ENCODE measurements at regions not wholly inside any gene's neighbourhood (a gene's known extent, or its start where the extent isn't known, plus 50 kb on each side); places are given as distances from the start of the nearest gene placed in this dataset.

DNA sequence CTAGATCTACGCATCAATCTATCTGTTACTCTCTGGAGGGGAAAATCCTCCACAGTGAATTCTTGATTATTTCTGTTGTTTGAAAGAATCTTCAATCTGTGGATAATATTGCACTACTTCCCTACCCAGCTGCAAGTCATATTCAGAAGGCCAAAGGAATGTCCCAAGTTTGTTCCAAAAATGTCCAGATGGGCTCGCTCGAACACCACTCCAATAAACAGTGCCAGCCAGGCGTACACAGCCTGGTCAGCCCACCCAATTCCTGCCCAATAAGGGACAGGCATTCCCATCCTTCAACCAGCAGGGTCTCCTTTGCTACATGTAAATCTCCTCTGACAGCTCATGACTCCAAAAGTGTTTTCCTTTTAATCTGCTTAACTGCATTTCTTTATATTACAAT lies 80.7 kb upstream of the GPM6B start:
- Histone ChIP-seq H3K4me3 (ENCODE audit: low read depth, low read length, poor library complexity, severe bottlenecking) (no peak overlapping the region), H3K4me1 (ENCODE audit: insufficient read depth, low read length, poor library complexity, severe bottlenecking) (no peaks in the 10 kb centered on the region), H3K27me3 (replicated peaks; ENCODE audit: insufficient read depth, low read depth, low read length, poor library complexity) (no peaks in the 10 kb centered on the region), H3K9me3 (ENCODE audit: low read depth, low read length, poor library complexity, severe bottlenecking) (no peaks in the 10 kb centered on the region), H3K27ac (ENCODE audit: low read depth, low read length, poor library complexity, severe bottlenecking) (no peak overlapping the region), H3K36me3 (ENCODE audit: insufficient read depth, low read length, poor library complexity, severe bottlenecking) (no peaks in the 10 kb centered on the region)
- DNase-seq (ENCODE audit: low spot score): no peak
- ChIA-PET CTCF (interaction anchor here (0.6 kb wide), 1 partner anchor 148 kb away, joined by 3 read pairs; no protein-coding TSS in a partner anchor), POLR2A (ENCODE audit: low non-redundant PET) (no interaction called here)
- TF ChIP-seq, protein P1, sequence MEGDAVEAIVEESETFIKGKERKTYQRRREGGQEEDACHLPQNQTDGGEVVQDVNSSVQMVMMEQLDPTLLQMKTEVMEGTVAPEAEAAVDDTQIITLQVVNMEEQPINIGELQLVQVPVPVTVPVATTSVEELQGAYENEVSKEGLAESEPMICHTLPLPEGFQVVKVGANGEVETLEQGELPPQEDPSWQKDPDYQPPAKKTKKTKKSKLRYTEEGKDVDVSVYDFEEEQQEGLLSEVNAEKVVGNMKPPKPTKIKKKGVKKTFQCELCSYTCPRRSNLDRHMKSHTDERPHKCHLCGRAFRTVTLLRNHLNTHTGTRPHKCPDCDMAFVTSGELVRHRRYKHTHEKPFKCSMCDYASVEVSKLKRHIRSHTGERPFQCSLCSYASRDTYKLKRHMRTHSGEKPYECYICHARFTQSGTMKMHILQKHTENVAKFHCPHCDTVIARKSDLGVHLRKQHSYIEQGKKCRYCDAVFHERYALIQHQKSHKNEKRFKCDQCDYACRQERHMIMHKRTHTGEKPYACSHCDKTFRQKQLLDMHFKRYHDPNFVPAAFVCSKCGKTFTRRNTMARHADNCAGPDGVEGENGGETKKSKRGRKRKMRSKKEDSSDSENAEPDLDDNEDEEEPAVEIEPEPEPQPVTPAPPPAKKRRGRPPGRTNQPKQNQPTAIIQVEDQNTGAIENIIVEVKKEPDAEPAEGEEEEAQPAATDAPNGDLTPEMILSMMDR (conservative IDR thresholded peaks at IDR 0.05; ENCODE audit: low read depth, low read length): no peak
- TF ChIP-seq EZH2 (IDR thresholded peaks at IDR 0.05; ENCODE audit: borderline replicate concordance, low read depth, low read length, poor library complexity, severe bottlenecking): no peak
- BruUV-seq (replicated peaks): no TSS peak
- intact Hi-C loops (cut with micrococcal nuclease; ENCODE audit: unreplicated experiment): no loop called here

DNA sequence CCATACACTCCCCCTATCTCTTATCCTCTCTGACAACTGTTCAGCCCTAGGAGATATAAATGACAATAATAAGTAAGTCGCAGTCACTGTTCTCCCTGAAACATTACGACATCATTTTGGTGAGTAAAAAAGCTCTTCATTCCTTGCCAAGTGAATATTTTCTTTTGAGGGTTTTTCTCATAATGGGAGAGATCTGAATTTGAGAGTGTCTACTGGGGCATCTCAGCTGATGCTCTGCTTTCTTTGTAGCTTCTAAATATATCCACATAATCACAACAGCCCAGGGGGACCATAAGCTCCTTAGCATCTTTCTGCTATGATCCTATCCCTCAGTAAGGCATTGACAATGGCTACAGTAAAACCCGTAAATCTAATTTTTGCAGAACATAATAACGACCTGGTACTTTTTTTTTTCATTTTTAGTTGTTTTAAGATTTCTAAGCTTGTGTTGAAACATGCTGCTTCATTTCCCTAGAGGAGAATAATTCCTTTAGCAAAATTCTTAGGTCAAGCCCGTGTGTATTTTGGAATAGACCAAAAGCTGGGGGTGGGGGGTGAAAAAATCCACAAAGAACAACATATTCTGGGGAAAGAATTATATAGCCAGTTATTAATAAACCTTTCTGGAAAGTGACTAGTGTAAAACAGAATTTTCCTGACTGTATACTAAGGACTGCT lies 78.1 kb upstream of the GPM6B start:
- H3K9me3 ChIP-seq (ENCODE audit: low read depth, low read length, poor library complexity, severe bottlenecking): no peaks in the 10 kb centered on the region
- H3K27ac ChIP-seq (ENCODE audit: low read depth, low read length, poor library complexity, severe bottlenecking): no peak overlapping the region
- no peaks in the 10 kb centered on the region for H3K27me3 ChIP-seq (replicated peaks; ENCODE audit: insufficient read depth, low read depth, low read length, poor library complexity)
- no TSS peak for BruUV-seq (replicated peaks)
- H3K36me3 ChIP-seq (ENCODE audit: insufficient read depth, low read length, poor library complexity, severe bottlenecking): no peaks in the 10 kb centered on the region
- H3K4me3 ChIP-seq (ENCODE audit: low read depth, low read length, poor library complexity, severe bottlenecking): no peak overlapping the region
- H3K4me1 ChIP-seq (ENCODE audit: insufficient read depth, low read length, poor library complexity, severe bottlenecking): no peaks in the 10 kb centered on the region
- TF ChIP-seq EZH2 (IDR thresholded peaks at IDR 0.05; ENCODE audit: borderline replicate concordance, low read depth, low read length, poor library complexity, severe bottlenecking): no peak
- TF ChIP-seq, protein P1 (conservative IDR thresholded peaks at IDR 0.05; ENCODE audit: low read depth, low read length): no peak
- DNase-seq (ENCODE audit: low spot score): no peak
- intact Hi-C loops (cut with micrococcal nuclease; ENCODE audit: unreplicated experiment): no loop called here
- ChIA-PET CTCF (interaction anchor here (0.5 kb wide), 1 partner anchor 23 kb away, joined by 3 read pairs; no protein-coding TSS in a partner anchor), POLR2A (ENCODE audit: low non-redundant PET) (interaction anchor here (0.7 kb wide), 1 partner anchor 923 kb away, joined by 4 read pairs; no protein-coding TSS in a partner anchor)

DNA sequence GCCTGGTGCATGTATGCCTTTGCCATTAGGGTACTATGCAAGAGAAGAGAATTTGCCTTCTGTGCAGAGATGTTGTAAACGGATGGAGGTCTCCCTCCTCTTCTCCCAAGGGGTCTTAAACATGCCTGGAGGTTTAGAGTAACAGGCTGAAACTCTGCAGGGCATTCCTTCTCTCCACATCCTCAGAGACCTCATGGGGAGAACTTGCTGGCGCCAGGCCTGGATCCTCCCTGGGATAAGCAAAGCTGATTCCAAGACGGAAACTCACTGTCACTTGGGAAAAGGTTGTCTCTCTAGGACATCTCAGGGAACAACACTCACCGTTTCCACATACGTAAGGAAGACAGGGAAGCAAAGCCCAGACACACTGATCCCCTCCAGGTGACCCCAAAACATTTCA lies 76.9 kb upstream of the GPM6B start:
- BruUV-seq (replicated peaks): no TSS peak
- intact Hi-C loops (cut with micrococcal nuclease; ENCODE audit: unreplicated experiment): no loop called here

More for the DNA sequence above, 76.9 kb upstream of the GPM6B start:
- H3K9me3 ChIP-seq (ENCODE audit: low read depth, low read length, poor library complexity, severe bottlenecking): no peaks in the 10 kb centered on the region
- H3K4me3 ChIP-seq (ENCODE audit: low read depth, low read length, poor library complexity, severe bottlenecking): no peak overlapping the region
- H3K27me3 ChIP-seq (replicated peaks; ENCODE audit: insufficient read depth, low read depth, low read length, poor library complexity): no peaks in the 10 kb centered on the region
- no peak for TF ChIP-seq EZH2 (IDR thresholded peaks at IDR 0.05; ENCODE audit: borderline replicate concordance, low read depth, low read length, poor library complexity, severe bottlenecking)
- TF ChIP-seq, protein P1 (conservative IDR thresholded peaks at IDR 0.05; ENCODE audit: low read depth, low read length): no peak
- ChIA-PET POLR2A (ENCODE audit: low non-redundant PET) (no interaction called here), CTCF (no interaction called here)
- peak; percentile 18 for DNase-seq (ENCODE audit: low spot score)
- no peaks in the 10 kb centered on the region for H3K36me3 ChIP-seq (ENCODE audit: insufficient read depth, low read length, poor library complexity, severe bottlenecking)
- H3K4me1 ChIP-seq (ENCODE audit: insufficient read depth, low read length, poor library complexity, severe bottlenecking): no peaks in the 10 kb centered on the region
- no peak overlapping the region for H3K27ac ChIP-seq (ENCODE audit: low read depth, low read length, poor library complexity, severe bottlenecking)
